ENCODE measurements at regions not wholly inside any gene's neighbourhood (a gene's known extent, or its start where the extent isn't known, plus 50 kb on each side); places are given as distances from the start of the nearest gene placed in this dataset.

- ATAC-seq: no peak
- no peak for TF ChIP-seq PPARA (CRISPR knock-in tag; IDR thresholded peaks at IDR 0.05; ENCODE audit: borderline replicate concordance)
- TF ChIP-seq, protein P1, sequence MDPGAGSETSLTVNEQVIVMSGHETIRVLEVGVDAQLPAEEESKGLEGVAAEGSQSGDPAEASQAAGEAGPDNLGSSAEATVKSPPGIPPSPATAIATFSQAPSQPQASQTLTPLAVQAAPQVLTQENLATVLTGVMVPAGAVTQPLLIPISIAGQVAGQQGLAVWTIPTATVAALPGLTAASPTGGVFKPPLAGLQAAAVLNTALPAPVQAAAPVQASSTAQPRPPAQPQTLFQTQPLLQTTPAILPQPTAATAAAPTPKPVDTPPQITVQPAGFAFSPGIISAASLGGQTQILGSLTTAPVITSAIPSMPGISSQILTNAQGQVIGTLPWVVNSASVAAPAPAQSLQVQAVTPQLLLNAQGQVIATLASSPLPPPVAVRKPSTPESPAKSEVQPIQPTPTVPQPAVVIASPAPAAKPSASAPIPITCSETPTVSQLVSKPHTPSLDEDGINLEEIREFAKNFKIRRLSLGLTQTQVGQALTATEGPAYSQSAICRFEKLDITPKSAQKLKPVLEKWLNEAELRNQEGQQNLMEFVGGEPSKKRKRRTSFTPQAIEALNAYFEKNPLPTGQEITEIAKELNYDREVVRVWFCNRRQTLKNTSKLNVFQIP (CRISPR knock-in tag; IDR thresholded peaks at IDR 0.05; ENCODE audit: borderline replicate concordance, low read depth): no peak
- no peak for TF ChIP-seq SNAI2 (CRISPR knock-in tag; IDR thresholded peaks at IDR 0.05)
- no peak for TF ChIP-seq ZNF70 (CRISPR knock-in tag; IDR thresholded peaks at IDR 0.05)
- no peak for TF ChIP-seq ARNTL (CRISPR knock-in tag; IDR thresholded peaks at IDR 0.05; ENCODE audit: borderline replicate concordance, low read depth)
Observed at GRCh38 chr21:15660423-15660804, 69.4 kb upstream of the USP25 start.

GRCh38 chr21:15667010-15667409 lies 62.8 kb upstream of the USP25 start:
- no peak for ATAC-seq
- TF ChIP-seq BACH2 (CRISPR knock-in tag; IDR thresholded peaks at IDR 0.05; ENCODE audit: borderline replicate concordance) (no peak), TOX (CRISPR knock-in tag; IDR thresholded peaks at IDR 0.05; ENCODE audit: borderline replicate concordance) (no peak), ZFP30 (CRISPR knock-in tag; IDR thresholded peaks at IDR 0.05) (no peak), ESRRG (CRISPR knock-in tag; IDR thresholded peaks at IDR 0.05) (no peak), GLIS3 (CRISPR knock-in tag; IDR thresholded peaks at IDR 0.05) (no peak), ISL1 (CRISPR knock-in tag; IDR thresholded peaks at IDR 0.05) (no peak), CSRNP3 (CRISPR knock-in tag; IDR thresholded peaks at IDR 0.05) (no peak), CREB5 (CRISPR knock-in tag; IDR thresholded peaks at IDR 0.05; ENCODE audit: low read depth) (no peak), ARNTL (CRISPR knock-in tag; IDR thresholded peaks at IDR 0.05; ENCODE audit: borderline replicate concordance, low read depth) (no peak), ZNF8 (CRISPR knock-in tag; IDR thresholded peaks at IDR 0.05) (no peak), RARB (CRISPR knock-in tag; IDR thresholded peaks at IDR 0.05) (no peak), ZNF70 (CRISPR knock-in tag; IDR thresholded peaks at IDR 0.05) (no peak), ZNF565 (CRISPR knock-in tag; conservative IDR thresholded peaks at IDR 0.05; ENCODE audit: low read depth) (no peak)

DNA sequence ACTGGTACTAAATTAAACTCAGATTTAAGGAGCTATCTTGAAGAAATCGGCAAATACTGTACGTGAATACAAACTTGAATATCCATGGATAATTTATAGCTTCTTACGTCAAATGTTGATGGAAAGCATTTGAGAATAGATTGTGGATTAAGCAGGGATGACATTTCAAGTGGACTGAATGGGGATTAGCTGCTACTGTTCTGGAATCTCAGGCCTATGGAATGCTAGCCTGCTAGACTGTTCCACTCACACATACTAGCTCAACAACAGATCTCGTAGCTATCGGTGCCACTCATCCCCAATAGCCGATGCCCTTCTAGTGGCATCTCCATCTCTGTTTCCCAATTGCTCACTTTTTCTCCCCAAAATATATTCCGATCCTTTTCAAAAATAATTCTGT lies 62.0 kb upstream of the USP25 start:
- ATAC-seq: no peak

More for the DNA sequence above, 62.0 kb upstream of the USP25 start:
- TF ChIP-seq GLIS3 (CRISPR knock-in tag; IDR thresholded peaks at IDR 0.05): no peak
- no peak for TF ChIP-seq ZNF565 (CRISPR knock-in tag; conservative IDR thresholded peaks at IDR 0.05; ENCODE audit: low read depth)
- no peak for TF ChIP-seq OSR1 (CRISPR knock-in tag; IDR thresholded peaks at IDR 0.05)
- TF ChIP-seq CSDC2 (CRISPR knock-in tag; IDR thresholded peaks at IDR 0.05): no peak
- no peak for TF ChIP-seq TSHZ2 (CRISPR knock-in tag; IDR thresholded peaks at IDR 0.05)
- TF ChIP-seq BACH2 (CRISPR knock-in tag; IDR thresholded peaks at IDR 0.05; ENCODE audit: borderline replicate concordance): no peak
- no peak for TF ChIP-seq PATZ1 (CRISPR knock-in tag; IDR thresholded peaks at IDR 0.05; ENCODE audit: borderline replicate concordance)
- no peak for TF ChIP-seq ZNF8 (CRISPR knock-in tag; IDR thresholded peaks at IDR 0.05)
- no peak for TF ChIP-seq TCF4 (CRISPR knock-in tag; IDR thresholded peaks at IDR 0.05; ENCODE audit: borderline replicate concordance)
- TF ChIP-seq ZNF70 (CRISPR knock-in tag; IDR thresholded peaks at IDR 0.05): no peak
- TF ChIP-seq, protein P1 (CRISPR knock-in tag; IDR thresholded peaks at IDR 0.05; ENCODE audit: borderline replicate concordance, low read depth): no peak

All from SK-N-SH treated with all-trans-retinoic acid at 6 μM for 48 hours (cell line).